Tibial nerve (tissue), 4 donors: ENCODE measurements at regions not wholly inside any gene's neighbourhood (a gene's known extent, or its start where the extent isn't known, plus 50 kb on each side); places are given as distances from the start of the nearest gene placed in this dataset.

ENCODE experiments used
- CTCF ChIP-seq, 5 experiments: fragments of 200-600 bp in 3 of 5; fragments of 450-650 bp in 2 of 5; sonication (generic) in 3 of 5; IDR thresholded peaks; one replicate each; pipeline ENCODE4 v1.5.1; 2016 to 2019; ENCODE audit warnings: antibody characterized with exemption in 5 of 5, mild to moderate bottlenecking in 3 of 5, moderate library complexity in 2 of 5
- EP300 ChIP-seq, 2 donors: sonication (generic); formaldehyde crosslinking; IDR thresholded peaks; one replicate each; pipeline ENCODE4 v1.6.1; 2017; ENCODE audit warnings: antibody characterized with exemption in 2 of 2, mild to moderate bottlenecking in 1 of 2

DNA sequence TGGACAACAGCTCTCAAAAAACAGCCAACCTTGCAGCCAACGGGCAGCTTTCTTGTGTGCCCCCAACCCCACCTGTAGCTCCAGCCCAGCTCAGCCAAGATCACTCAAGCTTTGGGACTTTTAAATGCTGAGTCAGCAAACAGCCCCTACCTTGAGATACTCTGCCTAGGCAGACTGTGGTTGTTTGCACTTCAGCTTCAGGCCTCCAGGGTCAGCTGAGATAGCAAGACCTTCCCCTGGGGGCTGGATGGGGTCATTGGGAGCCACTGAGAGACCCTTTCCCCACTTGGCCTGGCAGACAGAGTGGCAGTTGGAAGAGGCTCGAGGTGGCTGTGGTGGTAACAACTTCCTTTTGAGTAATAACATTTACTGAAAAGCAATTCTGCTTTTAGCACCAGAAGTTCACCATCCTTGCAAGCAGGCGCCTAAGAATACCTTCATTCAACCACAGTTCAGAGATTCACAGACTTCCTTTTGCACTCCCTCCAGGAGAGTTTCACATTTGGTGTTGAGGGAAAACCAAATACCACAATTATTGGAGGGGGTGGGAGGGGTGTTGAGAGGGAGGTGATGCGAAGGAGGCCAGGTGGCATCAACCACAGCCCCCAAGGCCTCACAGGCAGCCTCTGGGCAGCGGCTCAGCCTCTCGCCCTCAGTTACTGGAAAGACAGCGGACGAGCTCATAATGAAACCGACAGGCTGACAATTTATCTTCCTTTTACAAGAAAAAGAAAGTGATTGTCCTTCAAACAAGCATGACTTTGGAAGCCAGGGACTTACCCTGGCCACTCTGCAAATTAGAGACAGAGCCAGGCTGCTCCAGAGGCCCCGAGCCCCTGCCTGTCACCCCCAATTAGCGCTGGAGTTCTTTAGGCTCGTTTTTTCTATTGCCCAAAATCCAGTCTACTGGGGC, 148.1 kb downstream of the CEBPB start:
- TF ChIP-seq CTCF (IDR thresholded peaks at IDR 0.05) = peak in 1 of 5 experiments; percentile 24
- no peak for TF ChIP-seq EP300 (IDR thresholded peaks at IDR 0.05)
